Uterus (tissue), 2 donors: ENCODE measurements at regions not wholly inside any gene's neighbourhood (a gene's known extent, or its start where the extent isn't known, plus 50 kb on each side); places are given as distances from the start of the nearest gene placed in this dataset.

ENCODE experiments used
- CTCF ChIP-seq, 4 experiments: fragments of 200-600 bp in 2 of 4; fragments of 450-650 bp in 2 of 4; sonication (generic) in 2 of 4; IDR thresholded peaks; one replicate each; pipeline ENCODE4 v1.5.1; 2016 to 2019; ENCODE audit warnings: antibody characterized with exemption in 4 of 4, mild to moderate bottlenecking in 2 of 4, moderate library complexity in 1 of 4
- POLR2A ChIP-seq, 2 donors: fragments of 450-650 bp; IDR thresholded peaks; one replicate each; pipeline ENCODE4 v1.6.1; 2016; ENCODE audit warnings: antibody characterized with exemption in 2 of 2, mild to moderate bottlenecking in 1 of 2, moderate library complexity in 1 of 2

GRCh38 chr10:123393170-123393569 lies 239.0 kb downstream of the BUB3 start:
- TF ChIP-seq CTCF (IDR thresholded peaks at IDR 0.05), result no peak
- no peak for TF ChIP-seq POLR2A (IDR thresholded peaks at IDR 0.05)
